IMR-90 (cell line): ENCODE measurements at regions not wholly inside any gene's neighbourhood (a gene's known extent, or its start where the extent isn't known, plus 50 kb on each side); places are given as distances from the start of the nearest gene placed in this dataset.

ENCODE experiments used
- ATAC-seq: fragments of 200-7000 bp; cut with Tn5 transposase; 2 replicates; pipeline ENCODE4 v1.9.1; 2020; ENCODE audit warnings: low read depth, mild to moderate bottlenecking, moderate library complexity
- BruUV-seq: library from RNA; stranded (reverse); fragments of 400-500 nt; replicated peaks from 2 replicates; lab custom pipeline; 2021; lab: Mats Ljungman, UMichigan
- CTCF ChIA-PET: fragments of 300-600 bp; formaldehyde crosslinking; extraction: SDS; loops from one replicate; lab custom pipeline; 2021; ENCODE audit warnings: antibody characterized with exemption; lab: Yijun Ruan, JAX
- POLR2A ChIA-PET: fragments of 300-600 bp; sonication (Branson Sonifier 250); formaldehyde crosslinking; loops from one replicate; lab custom pipeline; 2022; ENCODE audit warnings: antibody characterized with exemption; ENCODE audit not compliant: unreplicated experiment; lab: Charles Lee
- DNase-seq: peaks from one replicate; pipeline ENCODE4 v3.0.0; 2013
- H2AFZ ChIP-seq: replicated peaks from 2 replicates; pipeline ENCODE3; 2013; ENCODE audit warnings: low read length, mild to moderate bottlenecking; ENCODE audit not compliant: poor library complexity
- H2AK5ac ChIP-seq: 2 replicates; pipeline ENCODE4 v1.6.1; 2013; ENCODE audit warnings: low read depth, low read length, inconsistent platforms
- H2AK9ac ChIP-seq: replicated peaks from 2 replicates; pipeline ENCODE3; 2013; ENCODE audit warnings: mild to moderate bottlenecking, low read depth, low read length, moderate library complexity; ENCODE audit not compliant: poor library complexity
- H2BK120ac ChIP-seq: 2 replicates; pipeline ENCODE4 v1.6.1; 2013; ENCODE audit warnings: low read depth, low read length, inconsistent platforms
- H2BK15ac ChIP-seq: 3 replicates; pipeline ENCODE4 v1.6.1; 2013; ENCODE audit warnings: low read depth, low read length, inconsistent platforms
- H2BK20ac ChIP-seq: 2 replicates; pipeline ENCODE4 v1.6.1; 2013; ENCODE audit warnings: low read depth, mild to moderate bottlenecking, inconsistent platforms, low read length, moderate library complexity
- H2BK5ac ChIP-seq: 2 replicates; pipeline ENCODE4 v1.6.1; 2013; ENCODE audit warnings: mild to moderate bottlenecking, low read depth, low read length, inconsistent platforms; ENCODE audit not compliant: poor library complexity, severe bottlenecking
- H3K14ac ChIP-seq: replicated peaks from 2 replicates; pipeline ENCODE4 v1.6.1; 2013; ENCODE audit warnings: low read depth, low read length, inconsistent platforms
- H3K18ac ChIP-seq: 2 replicates; pipeline ENCODE4 v1.6.1; 2013; ENCODE audit warnings: low read depth, low read length, control low read depth
- H3K23ac ChIP-seq: 2 replicates; pipeline ENCODE4 v1.6.1; 2013; ENCODE audit warnings: low read depth, low read length, inconsistent platforms
- H3K27ac ChIP-seq: 2 replicates; pipeline ENCODE4 v1.5.1; 2013; ENCODE audit warnings: mild to moderate bottlenecking, control low read depth, low read length; ENCODE audit not compliant: insufficient read depth
- H3K27me3 ChIP-seq: 2 replicates; pipeline ENCODE4 v1.6.1; 2013; ENCODE audit warnings: low read length; ENCODE audit not compliant: control insufficient read depth, insufficient read depth
- H3K36me3 ChIP-seq: 2 replicates; pipeline ENCODE4 v1.6.1; 2013; ENCODE audit warnings: low read length, mixed read lengths; ENCODE audit not compliant: control insufficient read depth, insufficient read depth
- H3K4ac ChIP-seq: 2 replicates; pipeline ENCODE4 v1.6.1; 2013; ENCODE audit warnings: low read depth, low read length, inconsistent platforms
- H3K4me1 ChIP-seq: 2 replicates; pipeline ENCODE4 v1.6.1; 2013; ENCODE audit warnings: low read length, mixed read lengths; ENCODE audit not compliant: control insufficient read depth, insufficient read depth
- H3K4me2 ChIP-seq: 2 replicates; pipeline ENCODE4 v1.6.1; 2013; ENCODE audit warnings: low read depth, mild to moderate bottlenecking, control low read depth, low read length, moderate library complexity
- H3K4me3 ChIP-seq: 2 replicates; pipeline ENCODE4 v1.5.1; 2013; ENCODE audit warnings: low read depth, mild to moderate bottlenecking, control low read depth, low read length, moderate library complexity; ENCODE audit not compliant: insufficient read depth
- H3K56ac ChIP-seq: 2 replicates; pipeline ENCODE4 v1.6.1; 2013; ENCODE audit warnings: low read length, inconsistent platforms; ENCODE audit not compliant: insufficient read depth; ENCODE audit errors: extremely low read depth
- H3K79me1 ChIP-seq, 2 experiments: 2 replicates each; pipeline ENCODE4 v1.6.1; 2013; ENCODE audit warnings: low read length in 2 of 2, inconsistent platforms in 1 of 2, low read depth in 1 of 2
- H3K9ac ChIP-seq: 2 replicates; pipeline ENCODE4 v1.6.1; 2013; ENCODE audit warnings: low read depth, low read length, control low read depth
- H3K9me1 ChIP-seq: 2 replicates; pipeline ENCODE4 v1.6.1; 2013; ENCODE audit warnings: low read length, inconsistent platforms; ENCODE audit not compliant: insufficient read depth
- H3K9me3 ChIP-seq: 2 replicates; pipeline ENCODE4 v1.6.1; 2013; ENCODE audit warnings: low read length; ENCODE audit not compliant: control insufficient read depth, insufficient read depth
- H4K20me1 ChIP-seq: 2 replicates; pipeline ENCODE4 v1.6.1; 2013; ENCODE audit warnings: low read length, inconsistent platforms; ENCODE audit not compliant: insufficient read depth
- H4K5ac ChIP-seq: 2 replicates; pipeline ENCODE4 v1.6.1; 2013; ENCODE audit warnings: mild to moderate bottlenecking, low read depth, low read length, control low read depth
- H4K8ac ChIP-seq, 2 experiments: 2 replicates each; pipeline ENCODE4 v1.6.1; 2013; ENCODE audit warnings: low read depth in 2 of 2, low read length in 2 of 2, control low read depth in 1 of 2, inconsistent platforms in 1 of 2
- H4K91ac ChIP-seq: 2 replicates; pipeline ENCODE4 v1.6.1; 2013; ENCODE audit warnings: low read depth, low read length, inconsistent platforms; ENCODE audit not compliant: insufficient read depth
- BHLHE40 ChIP-seq: fragments of 150-350 bp; IDR thresholded peaks from 2 replicates; pipeline ENCODE4 v1.6.1; 2016; ENCODE audit warnings: mild to moderate bottlenecking, low read depth, low read length
- CEBPB ChIP-seq: IDR thresholded peaks from 2 replicates; pipeline ENCODE4 v1.6.1; 2012; ENCODE audit warnings: low read depth, low read length, improper control_type of control experiment
- CHD1 ChIP-seq: IDR thresholded peaks from 2 replicates; pipeline ENCODE4 v1.6.1; 2012; ENCODE audit warnings: low read depth, low read length, improper control_type of control experiment
- CTCF ChIP-seq: conservative IDR thresholded peaks from 2 replicates; pipeline ENCODE4 v1.5.1; 2012; ENCODE audit warnings: mild to moderate bottlenecking, low read depth, low read length, improper control_type of control experiment
- ELK1 ChIP-seq: fragments of 150-350 bp; IDR thresholded peaks from 2 replicates; pipeline ENCODE4 v1.6.1; 2016; ENCODE audit warnings: low read depth, mild to moderate bottlenecking, low read length, moderate library complexity, borderline replicate concordance
- FOS ChIP-seq: fragments of 150-350 bp; IDR thresholded peaks from 2 replicates; pipeline ENCODE4 v1.6.1; 2016; ENCODE audit warnings: low read depth, low read length
- MAFK ChIP-seq: IDR thresholded peaks from 2 replicates; pipeline ENCODE4 v1.6.1; 2012; ENCODE audit warnings: low read depth, low read length, improper control_type of control experiment
- MAZ ChIP-seq: IDR thresholded peaks from 2 replicates; pipeline ENCODE4 v1.6.1; 2012; ENCODE audit warnings: low read depth, mild to moderate bottlenecking, low read length, improper control_type of control experiment, moderate library complexity, borderline replicate concordance
- MXI1 ChIP-seq: IDR thresholded peaks from 2 replicates; pipeline ENCODE4 v1.6.1; 2012; ENCODE audit warnings: low read depth, mild to moderate bottlenecking, low read length, moderate library complexity, borderline replicate concordance
- NFE2L2 ChIP-seq: fragments of 150-350 bp; IDR thresholded peaks from 2 replicates; pipeline ENCODE4 v1.6.1; 2016; ENCODE audit warnings: low read depth, mild to moderate bottlenecking, low read length
- POLR2A ChIP-seq: IDR thresholded peaks from 2 replicates; pipeline ENCODE4 v1.6.1; 2012; ENCODE audit warnings: mild to moderate bottlenecking, low read depth, low read length
- RAD21 ChIP-seq: IDR thresholded peaks from 2 replicates; pipeline ENCODE4 v1.6.1; 2012; ENCODE audit warnings: low read length, improper control_type of control experiment
- RCOR1 ChIP-seq: IDR thresholded peaks from 2 replicates; pipeline ENCODE4 v1.6.1; 2012; ENCODE audit warnings: mild to moderate bottlenecking, low read length, improper control_type of control experiment; ENCODE audit not compliant: insufficient replicate concordance
- RFX5 ChIP-seq: IDR thresholded peaks from 2 replicates; pipeline ENCODE4 v1.8.0; 2012; ENCODE audit warnings: low read depth, mild to moderate bottlenecking, low read length, moderate library complexity
- SMC3 ChIP-seq: fragments of 150-350 bp; IDR thresholded peaks from 2 replicates; pipeline ENCODE4 v1.6.1; 2016; ENCODE audit warnings: low read depth, mild to moderate bottlenecking, antibody characterized with exemption, low read length, moderate library complexity
- USF2 ChIP-seq: fragments of 150-350 bp; IDR thresholded peaks from 2 replicates; pipeline ENCODE4 v1.6.1; 2017; ENCODE audit warnings: mild to moderate bottlenecking, antibody characterized with exemption, low read length, low read depth
- WGBS, 2 experiments: methylation state at CpG; one replicate each; pipeline versions ENCODE4 v1.1.5 to v1.1.7; 2013; ENCODE audit warnings: missing lambda C conversion rate in 2 of 2; ENCODE audit not compliant: insufficient read length in 1 of 2; ENCODE audit errors: extremely low coverage in 2 of 2; 5-methylcytosine and 5-hydroxymethylcytosine counted together
- dilution Hi-C: fragments of 300-500 bp; cut with HindIII; formaldehyde crosslinking; loops from one replicate; pipeline ENCODE4 v1.14.3; 2018; ENCODE audit warnings: low sequenced_read_pairs; ENCODE audit not compliant: unreplicated experiment
- in situ Hi-C: fragments of 300-500 bp; cut with MboI; formaldehyde crosslinking; loops from 3 replicates; pipeline ENCODE4 v1.14.3; 2019; ENCODE audit warnings: low sequenced_read_pairs, inconsistent platforms, mixed read lengths
- intact Hi-C: fragments of 100-400 bp; cut with micrococcal nuclease; formaldehyde crosslinking; loops from 2 replicates; pipeline ENCODE4 v1.10.0; 2022

- H4K20me1 ChIP-seq: no peaks in the 10 kb centered on the region
Observed at GRCh38 chr7:1348823-1349335, 110.4 kb downstream of the MICALL2 start.

More at GRCh38 chr7:1348823-1349335, 110.4 kb downstream of the MICALL2 start:
- Histone ChIP-seq H4K5ac (no peak overlapping the region), H2BK120ac (no peak overlapping the region), H3K4me3 (no peak overlapping the region), H3K36me3 (no peaks in the 10 kb centered on the region), H3K14ac (no peak overlapping the region), H4K91ac (no peak overlapping the region), H2BK20ac (no peak overlapping the region), H3K9ac (no peak overlapping the region), H3K4me1 (no peaks in the 10 kb centered on the region), H2BK15ac (no peak overlapping the region), H3K9me3 (no peaks in the 10 kb centered on the region), H2AK5ac (no peak overlapping the region), H2AK9ac (no peak overlapping the region), H3K27me3 (peaks cover 41% of the 10 kb centered on the region), H3K27ac (no peak overlapping the region), H3K23ac (no peak overlapping the region), H2BK5ac (no peak overlapping the region), H3K9me1 (no peaks in the 10 kb centered on the region), H3K4ac (no peak overlapping the region), H3K18ac (no peak overlapping the region), H3K56ac (no peak overlapping the region), H3K4me2 (no peak overlapping the region), H3K79me1 (no peaks in the 10 kb centered on the region), H4K8ac (no peak overlapping the region), H2AFZ (no peak overlapping the region)
- WGBS, 2 experiments: 66% methylated on average over 15 of the region's 18 CpGs; no CpG with 5 or more reads in 1 of the 2 experiments
- DNase-seq (no peak), ATAC-seq (no peak)
- ChIA-PET POLR2A (no interaction called here), CTCF (no interaction called here)
- no TSS peak for BruUV-seq
- intact Hi-C loops: no loop called here
- TF ChIP-seq POLR2A (no peak), NFE2L2 (no peak), CTCF (no peak), RFX5 (no peak), MXI1 (no peak), CHD1 (no peak), CEBPB (no peak), USF2 (no peak), MAZ (no peak), RAD21 (no peak), MAFK (no peak), FOS (no peak), RCOR1 (no peak), BHLHE40 (no peak), SMC3 (no peak), ELK1 (no peak)
- dilution Hi-C loops: no loop called here
- in situ Hi-C loops: no loop called here
